ENCODE measurements at regions not wholly inside any gene's neighbourhood (a gene's known extent, or its start where the extent isn't known, plus 50 kb on each side); places are given as distances from the start of the nearest gene placed in this dataset.

DNA sequence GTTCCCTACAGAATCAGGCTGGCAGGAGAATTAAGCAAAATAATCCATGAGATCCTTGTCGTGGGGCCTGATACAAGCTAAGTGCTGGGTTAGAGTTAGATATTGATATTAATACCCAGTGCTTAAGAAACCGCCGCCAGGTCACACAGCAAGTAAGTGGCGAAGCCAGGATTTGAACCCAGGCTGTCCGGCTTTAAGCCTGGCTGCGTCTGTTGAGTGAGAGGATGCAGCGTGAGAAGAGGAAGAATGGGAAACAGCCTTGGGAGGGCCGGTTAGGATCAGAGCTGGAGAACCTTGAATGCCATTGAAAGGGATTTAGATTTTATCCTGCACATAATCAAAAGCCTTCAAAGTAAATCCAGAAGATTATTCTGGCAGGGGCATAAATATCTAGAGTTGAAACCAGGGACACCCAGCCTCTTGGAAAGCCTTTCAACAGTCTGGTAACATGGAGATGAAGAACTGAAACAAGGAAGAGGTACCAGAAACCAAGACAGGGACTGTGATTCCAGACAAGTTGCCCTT lies 64.8 kb upstream of the HELT start:
- Histone ChIP-seq H2AK5ac (ENCODE audit: low read depth, low read length) (no peak overlapping the region), H3K23ac (ENCODE audit: insufficient read length) (no peak overlapping the region), H2AFZ (ENCODE audit: low read length) (no peak overlapping the region), H2BK12ac (ENCODE audit: low read depth, low read length) (no peak overlapping the region), H4K8ac (ENCODE audit: extremely low read depth, insufficient read depth, low read length) (no peak overlapping the region), H3K4me2 (ENCODE audit: insufficient read depth in 1 of 2, low read depth in 2 of 2, low read length in 2 of 2) (no peak overlapping the region), H3K18ac (ENCODE audit: extremely low read depth, low read length) (no peak overlapping the region), H3K27ac (ENCODE audit: low read depth, low read length) (no peak overlapping the region), H3K56ac (replicated peaks; ENCODE audit: insufficient read length, low read depth, low read length) (no peak overlapping the region), H2BK20ac (ENCODE audit: low read length) (no peak overlapping the region), H3K79me1 (ENCODE audit: low read depth, low read length) (no peaks in the 10 kb centered on the region), H3K27me3 (replicated peaks in 1 of 4; ENCODE audit: control insufficient read depth in 3 of 4, extremely low read depth in 1 of 4, insufficient read depth in 3 of 4, low read length in 3 of 4) (no peaks in the 10 kb centered on the region), H2BK15ac (ENCODE audit: low read length) (no peak overlapping the region), H2BK5ac (ENCODE audit: low read depth, low read length) (no peak overlapping the region), H3K9ac (replicated peaks in 1 of 4; ENCODE audit: extremely low read depth in 1 of 4, low read depth in 3 of 4, low read length in 3 of 4) (no peak overlapping the region), H3K14ac (ENCODE audit: insufficient read length) (no peak overlapping the region), H2BK120ac (replicated peaks; ENCODE audit: low read depth, low read length) (no peak overlapping the region), H3K4me1 (replicated peaks in 1 of 4; ENCODE audit: control insufficient read depth in 3 of 4, insufficient read depth in 4 of 4, low read length in 3 of 4) (no peaks in the 10 kb centered on the region), H3K23me2 (ENCODE audit: low read depth, low read length) (no peaks in the 10 kb centered on the region), H3K4me3 (ENCODE audit: extremely low read depth in 1 of 4, insufficient read depth in 2 of 4, low read depth in 3 of 4, low read length in 4 of 4) (no peak overlapping the region), H3K36me3 (ENCODE audit: control insufficient read depth in 2 of 4, insufficient read depth in 4 of 4, low read length in 3 of 4) (no peaks in the 10 kb centered on the region), H4K91ac (replicated peaks; ENCODE audit: insufficient read length, low read length) (no peak overlapping the region), H3K4ac (replicated peaks; ENCODE audit: insufficient read length, low read depth, low read length) (no peak overlapping the region), H4K20me1 (replicated peaks in 1 of 2; ENCODE audit: control insufficient read depth in 1 of 2, insufficient read depth in 2 of 2, low read length in 2 of 2) (no peaks in the 10 kb centered on the region), H3K9me3 (ENCODE audit: insufficient read depth in 2 of 2, low read depth in 1 of 2, low read length in 1 of 2) (no peaks in the 10 kb centered on the region), H3K79me2 (ENCODE audit: control insufficient read depth in 1 of 2, insufficient read depth in 2 of 2, low read length in 2 of 2) (no peaks in the 10 kb centered on the region), H4K5ac (ENCODE audit: insufficient read length, low read depth, low read length) (no peak overlapping the region)
- no peak for DNase-seq (ENCODE audit: low read depth in 1 of 2, low spot score in 2 of 2)
- 89% methylated on average over 8 of the region's 8 CpGs; no CpG with 5 or more reads in 1 of the 2 experiments for whole genome bisulfite sequencing, 2 experiments (ENCODE audit: extremely low coverage in 1 of 2, insufficient coverage in 1 of 2, insufficient read length in 1 of 2, insufficient replicate concordance in 2 of 2, low coverage in 1 of 2, low lambda C conversion rate in 2 of 2, missing lambda C conversion rate in 1 of 2)
- ChIA-PET POLR2A (ENCODE audit: partially characterized antibody) (no interaction called here), CTCF (ENCODE audit: partially characterized antibody) (interaction anchor here (0.7 kb wide), 1 partner anchor 70 kb away, joined by 3 read pairs; no protein-coding TSS in a partner anchor)
- no peak for FAIRE-seq
- TF ChIP-seq SIX5 (IDR thresholded peaks at IDR 0.05; ENCODE audit: low read depth, low read length) (no peak), BCL11A (IDR thresholded peaks at IDR 0.05; ENCODE audit: low read depth in 2 of 2, low read length in 2 of 2) (no peak), BACH1 (IDR thresholded peaks at IDR 0.05; ENCODE audit: low read length) (no peak), PHF8 (conservative IDR thresholded peaks at IDR 0.05; ENCODE audit: low read depth, low read length) (no peak)

Measured in H1 (cell line).